RCC 7860 (cell line): ENCODE measurements at regions not wholly inside any gene's neighbourhood (a gene's known extent, or its start where the extent isn't known, plus 50 kb on each side); places are given as distances from the start of the nearest gene placed in this dataset.
"Not testable (repeated sequence)": the region's sequence is repeated elsewhere in the genome, so short reads cannot be mapped to it uniquely, and the experiment has no call there.

Experiments used
- DNase-seq: peaks from one replicate; pipeline ENCODE4 v3.0.0-alpha.2; 2015; ENCODE audit warnings: low spot score
- FAIRE-seq: peaks from 2 replicates; lab custom pipeline; 2012; peaks lifted over from hg19 to GRCh38; lab: Jason Lieb, UNC

DNA sequence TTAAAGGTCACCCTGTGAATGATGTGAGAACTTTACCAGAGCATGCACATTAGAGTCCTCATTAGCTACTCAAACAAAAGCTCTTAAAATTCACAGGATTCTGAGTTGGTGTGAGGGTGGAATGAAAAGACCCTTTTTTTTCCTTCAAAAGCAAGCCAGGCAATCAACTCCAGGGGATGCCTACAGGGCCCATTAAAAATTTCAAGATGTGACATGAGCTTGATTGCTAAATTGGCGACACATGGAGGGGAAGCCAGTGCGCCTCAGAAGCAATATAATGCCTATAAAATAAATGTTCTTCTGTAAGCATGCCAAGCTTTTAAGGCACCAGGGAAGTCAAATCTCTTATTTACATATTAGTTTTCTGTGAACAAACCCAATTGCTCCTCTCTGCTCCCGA lies 328.8 kb upstream of the SUCLG2 start:
- DNase-seq (no peak), FAIRE-seq (no peak)

DNA sequence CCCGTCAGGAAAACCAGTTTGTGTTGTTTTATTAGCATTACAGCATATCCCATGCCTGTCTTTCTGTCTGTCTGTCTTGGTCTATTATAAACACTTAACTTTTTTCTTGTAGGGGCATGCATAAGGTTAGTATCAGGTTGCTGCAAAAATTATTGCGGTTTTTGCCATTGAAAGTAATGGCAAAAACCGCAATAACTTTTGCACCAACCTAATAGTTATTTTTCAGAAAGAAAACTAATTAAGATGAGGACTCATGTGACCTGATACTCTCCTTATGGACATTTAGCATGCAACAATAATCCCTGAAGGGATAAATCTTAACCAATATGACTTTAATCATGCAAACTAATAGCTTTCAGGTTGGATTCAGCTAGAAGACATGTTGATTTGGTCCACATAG lies 326.7 kb upstream of the SUCLG2 start:
- DNase-seq (no peak), FAIRE-seq (no peak)

- FAIRE-seq (no peak), DNase-seq (no peak)
Measured at GRCh38 chr3:67979342-67979741, 324.9 kb upstream of the SUCLG2 start.

DNA sequence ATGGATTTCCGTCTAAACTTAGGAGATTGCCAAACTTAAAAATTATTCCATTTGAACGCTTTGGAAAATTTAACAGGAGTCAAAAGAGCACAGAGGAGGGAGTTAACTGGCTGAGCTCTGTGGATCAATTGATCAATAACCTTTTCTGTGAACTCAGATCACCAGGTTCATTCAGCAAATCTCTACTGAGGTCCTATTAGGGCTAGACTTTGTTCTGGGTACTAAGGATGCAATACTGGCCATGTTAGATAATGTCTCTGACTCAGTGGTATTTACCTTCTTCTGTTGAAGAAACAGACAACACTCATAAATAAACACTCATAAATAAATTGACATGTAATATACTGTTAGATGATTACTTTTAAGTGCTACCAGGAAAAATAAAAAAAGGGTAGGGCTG lies 323.4 kb upstream of the SUCLG2 start:
- DNase-seq: no peak
- no peak for FAIRE-seq

GRCh38 chr3:67976663-67977062 lies 322.3 kb upstream of the SUCLG2 start:
- no peak for FAIRE-seq

DNA sequence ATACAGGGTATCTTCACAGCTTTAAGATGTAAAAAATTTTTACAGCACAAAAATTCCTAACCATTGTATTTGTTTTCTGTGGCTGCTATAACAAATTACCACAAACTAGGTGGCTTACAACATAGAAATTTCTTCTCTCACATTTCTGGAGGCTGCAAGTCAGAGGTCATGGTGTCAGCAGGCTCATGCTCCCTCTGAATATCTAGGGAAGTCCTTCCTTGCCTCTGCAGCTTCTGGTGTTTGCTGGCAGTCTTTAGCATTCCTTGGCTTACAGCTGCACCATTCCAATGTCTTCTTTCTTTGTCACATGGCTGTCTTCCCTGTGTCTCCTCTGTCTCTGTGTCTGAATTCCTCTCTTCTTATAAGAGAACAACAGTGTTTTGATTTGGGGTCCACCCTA lies 310.2 kb upstream of the SUCLG2 start:
- no peak for FAIRE-seq
- no peak for DNase-seq

More at GRCh38 chr3:67976663-67977062, 322.3 kb upstream of the SUCLG2 start:
- DNase-seq: peak; percentile 12

GRCh38 chr3:67957268-67957667 lies 302.9 kb upstream of the SUCLG2 start:
- no peak for FAIRE-seq
- DNase-seq: no peak

GRCh38 chr3:67947808-67948508 lies 293.5 kb upstream of the SUCLG2 start:
- DNase-seq: no peak
- no peak for FAIRE-seq

GRCh38 chr3:67946436-67946835 lies 292.0 kb upstream of the SUCLG2 start:
- no peak for DNase-seq

DNA sequence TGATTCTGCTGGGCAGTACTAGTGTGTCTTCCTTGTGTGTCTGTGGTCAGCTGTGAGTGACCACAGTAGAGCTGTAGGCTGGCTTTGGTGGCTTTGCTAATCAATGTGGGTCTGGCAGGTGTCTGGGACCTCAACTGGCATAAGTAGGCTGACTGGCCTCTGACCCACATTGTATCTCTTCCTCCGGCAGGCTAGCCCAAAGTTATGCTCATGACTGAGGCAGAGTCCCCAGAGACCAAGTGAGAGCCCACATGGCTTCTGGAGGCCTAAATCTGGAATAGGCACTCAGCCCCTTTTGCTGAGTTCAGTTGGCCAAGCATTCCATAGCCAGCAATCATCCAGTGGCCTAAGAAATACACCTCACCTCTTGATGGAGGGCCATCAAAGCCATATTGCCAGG lies 289.1 kb upstream of the SUCLG2 start:
- no peak for DNase-seq
- FAIRE-seq: no peak

More at GRCh38 chr3:67946436-67946835, 292.0 kb upstream of the SUCLG2 start:
- FAIRE-seq: no peak

DNA sequence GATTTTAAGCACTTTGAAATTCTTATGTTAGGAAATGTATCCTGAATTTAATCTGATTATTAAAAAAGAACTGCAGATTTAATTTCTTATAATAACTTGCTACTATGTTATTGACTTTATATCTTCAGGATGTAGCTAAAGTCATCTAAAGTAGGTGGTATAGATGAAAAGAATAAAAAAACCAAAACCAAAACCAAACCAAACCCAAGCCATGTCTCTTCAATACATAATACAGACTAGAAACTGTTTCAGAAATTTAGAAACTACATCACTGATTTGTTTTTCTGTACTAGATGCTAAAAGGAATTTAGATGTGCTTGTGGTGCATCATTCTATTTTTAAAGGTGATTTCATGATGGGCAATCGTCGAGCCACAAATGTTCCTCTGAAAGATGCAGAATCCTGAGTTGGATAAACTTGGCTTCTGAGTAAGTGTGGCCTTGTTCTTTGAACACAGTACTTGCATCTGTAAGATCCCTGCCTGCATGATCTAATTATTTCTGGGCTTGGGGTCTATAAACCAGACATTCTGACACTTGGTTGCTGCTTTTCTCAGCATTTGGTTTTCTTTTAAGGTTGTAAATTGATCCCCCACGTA lies 287.1 kb upstream of the SUCLG2 start:
- no peak for DNase-seq

DNA sequence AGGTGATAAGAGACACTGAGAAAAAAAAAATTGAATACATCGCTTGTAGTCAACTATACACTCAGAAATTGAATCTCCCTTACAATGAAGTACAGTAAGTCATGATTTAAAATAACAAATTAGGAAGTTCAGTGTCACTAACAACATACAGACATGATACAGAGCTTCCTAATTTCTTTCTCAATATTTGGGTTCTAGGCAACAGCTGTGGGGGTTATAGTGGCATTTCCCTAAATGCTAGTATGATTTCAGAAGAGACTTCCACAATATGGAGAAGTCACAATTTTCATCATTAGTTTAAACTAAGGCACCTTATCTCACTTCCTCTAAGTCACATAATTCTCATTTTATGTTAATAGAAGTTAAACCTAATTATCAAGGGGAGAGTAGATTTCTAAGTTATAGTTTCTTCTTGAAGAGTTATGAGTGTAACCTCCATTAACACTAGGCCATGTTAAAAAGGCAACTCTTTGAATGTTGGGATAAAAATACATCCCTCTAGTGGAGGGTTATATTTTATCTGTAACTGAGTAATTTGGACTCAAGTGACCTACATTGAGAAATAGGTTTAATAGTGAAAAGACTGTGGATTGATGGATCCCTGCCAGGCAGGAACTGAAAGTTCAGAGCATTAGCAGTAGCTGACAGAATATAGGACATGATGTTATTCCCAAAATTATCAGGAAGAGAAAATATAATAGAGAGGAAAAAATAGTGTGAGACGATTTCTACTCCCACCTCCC lies 286.0 kb upstream of the SUCLG2 start:
- DNase-seq (no peak), FAIRE-seq (no peak)

More for the DNA sequence above, 287.1 kb upstream of the SUCLG2 start:
- no peak for FAIRE-seq

- DNase-seq (no peak), FAIRE-seq (no peak)
Measured at GRCh38 chr3:67937498-67938118, 283.2 kb upstream of the SUCLG2 start.

- FAIRE-seq, DNase-seq: not testable (repeated sequence)
Measured at GRCh38 chr3:67930394-67930793, 276.0 kb upstream of the SUCLG2 start.

GRCh38 chr3:67923796-67924195 lies 269.4 kb upstream of the SUCLG2 start:
- no peak for FAIRE-seq
- DNase-seq: no peak

- DNase-seq: no peak
Measured at GRCh38 chr3:67920969-67921368, 266.6 kb upstream of the SUCLG2 start.

GRCh38 chr3:67920311-67920710 lies 265.9 kb upstream of the SUCLG2 start:
- FAIRE-seq: no peak
- DNase-seq: no peak

More at GRCh38 chr3:67920969-67921368, 266.6 kb upstream of the SUCLG2 start:
- no peak for FAIRE-seq

GRCh38 chr3:67916353-67916752 lies 261.9 kb upstream of the SUCLG2 start:
- no peak for DNase-seq

GRCh38 chr3:67907735-67908134 lies 253.3 kb upstream of the SUCLG2 start:
- no peak for FAIRE-seq
- DNase-seq: no peak

More at GRCh38 chr3:67916353-67916752, 261.9 kb upstream of the SUCLG2 start:
- FAIRE-seq: no peak

- no peak for FAIRE-seq
- DNase-seq: no peak
Measured at GRCh38 chr3:67906261-67906660, 251.8 kb upstream of the SUCLG2 start.

DNA sequence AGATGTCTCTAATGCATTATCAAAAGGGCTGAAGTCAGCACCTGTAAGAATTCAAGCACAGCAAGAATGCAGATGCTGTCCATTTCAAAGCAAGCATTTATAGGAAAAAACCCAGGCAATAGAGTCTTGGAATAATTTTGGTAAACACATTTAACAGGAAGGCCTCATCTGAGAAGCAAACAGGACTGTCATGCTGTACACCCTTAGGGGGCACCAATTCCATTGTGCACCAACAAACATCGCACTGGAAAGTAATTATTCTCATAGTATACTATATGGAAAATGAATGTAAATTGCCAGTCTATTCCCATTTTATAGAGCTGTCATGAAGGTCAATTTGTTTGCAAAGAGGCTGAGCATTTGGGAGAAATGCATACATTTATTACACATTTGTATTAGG lies 247.3 kb upstream of the SUCLG2 start:
- FAIRE-seq (no peak), DNase-seq (no peak)
